ENCODE measurements at regions not wholly inside any gene's neighbourhood (a gene's known extent, or its start where the extent isn't known, plus 50 kb on each side); places are given as distances from the start of the nearest gene placed in this dataset.

DNA sequence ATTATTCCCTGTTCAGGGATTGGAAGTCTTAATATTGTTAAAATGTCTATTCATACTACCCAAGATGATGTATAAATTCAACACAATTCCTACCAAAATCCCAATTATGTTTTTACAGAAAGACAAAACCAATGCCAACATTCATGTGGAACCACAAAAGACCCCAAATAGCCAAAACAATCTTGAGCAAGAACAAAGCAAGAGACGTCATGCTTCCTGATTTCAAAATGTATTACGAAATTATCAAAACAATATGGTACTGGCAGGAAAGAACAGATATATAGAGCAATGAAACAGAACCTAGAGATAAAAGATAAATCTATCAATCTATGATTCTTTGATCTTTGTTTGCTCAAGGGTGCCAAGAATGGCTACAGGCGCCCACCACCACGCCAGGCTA is 237.9 kb downstream of the TAF11L14 start:
- TF ChIP-seq, protein P1, sequence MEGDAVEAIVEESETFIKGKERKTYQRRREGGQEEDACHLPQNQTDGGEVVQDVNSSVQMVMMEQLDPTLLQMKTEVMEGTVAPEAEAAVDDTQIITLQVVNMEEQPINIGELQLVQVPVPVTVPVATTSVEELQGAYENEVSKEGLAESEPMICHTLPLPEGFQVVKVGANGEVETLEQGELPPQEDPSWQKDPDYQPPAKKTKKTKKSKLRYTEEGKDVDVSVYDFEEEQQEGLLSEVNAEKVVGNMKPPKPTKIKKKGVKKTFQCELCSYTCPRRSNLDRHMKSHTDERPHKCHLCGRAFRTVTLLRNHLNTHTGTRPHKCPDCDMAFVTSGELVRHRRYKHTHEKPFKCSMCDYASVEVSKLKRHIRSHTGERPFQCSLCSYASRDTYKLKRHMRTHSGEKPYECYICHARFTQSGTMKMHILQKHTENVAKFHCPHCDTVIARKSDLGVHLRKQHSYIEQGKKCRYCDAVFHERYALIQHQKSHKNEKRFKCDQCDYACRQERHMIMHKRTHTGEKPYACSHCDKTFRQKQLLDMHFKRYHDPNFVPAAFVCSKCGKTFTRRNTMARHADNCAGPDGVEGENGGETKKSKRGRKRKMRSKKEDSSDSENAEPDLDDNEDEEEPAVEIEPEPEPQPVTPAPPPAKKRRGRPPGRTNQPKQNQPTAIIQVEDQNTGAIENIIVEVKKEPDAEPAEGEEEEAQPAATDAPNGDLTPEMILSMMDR (IDR thresholded peaks at IDR 0.05), result no peak
- no peak for TF ChIP-seq POLR2A (IDR thresholded peaks at IDR 0.05)
- TF ChIP-seq POLR2AphosphoS5 (IDR thresholded peaks at IDR 0.05), result no peak

Data from breast epithelium (tissue), 3 donors.